GM19023 (cell line): ENCODE measurements at regions not wholly inside any gene's neighbourhood (a gene's known extent, or its start where the extent isn't known, plus 50 kb on each side); places are given as distances from the start of the nearest gene placed in this dataset.

Experiments
- ATAC-seq: cut with Tn5 transposase; IDR thresholded peaks from one replicate; pipeline ENCODE4 v1.9.1; 2021; ENCODE audit warnings: mild to moderate bottlenecking, moderate library complexity; ENCODE audit not compliant: unreplicated experiment

GRCh38 chr2:195413944-195414343, 243.1 kb upstream of the SLC39A10 start:
- ATAC-seq: no peak

GRCh38 chr2:195413422-195413821, 243.6 kb upstream of the SLC39A10 start:
- ATAC-seq: no peak

GRCh38 chr2:195411219-195411687, 245.8 kb upstream of the SLC39A10 start:
- no peak for ATAC-seq

- peak; percentile 71 for ATAC-seq
Measured at GRCh38 chr2:195410074-195410671, 246.9 kb upstream of the SLC39A10 start.

- ATAC-seq: no peak
Measured at GRCh38 chr2:195408811-195409210, 248.2 kb upstream of the SLC39A10 start.

GRCh38 chr2:195408196-195408595, 248.8 kb upstream of the SLC39A10 start:
- no peak for ATAC-seq

- no peak for ATAC-seq
Measured at GRCh38 chr2:195407783-195408182, 249.2 kb upstream of the SLC39A10 start.

GRCh38 chr2:195406886-195407603, 250.0 kb upstream of the SLC39A10 start:
- ATAC-seq: no peak

GRCh38 chr2:195404651-195405050, 252.4 kb upstream of the SLC39A10 start:
- no peak for ATAC-seq

- ATAC-seq: no peak
Measured at GRCh38 chr2:195396479-195396878, 260.5 kb upstream of the SLC39A10 start.

- no peak for ATAC-seq
Measured at GRCh38 chr2:195395362-195395761, 261.7 kb upstream of the SLC39A10 start.

- peak; percentile 45 for ATAC-seq
Measured at GRCh38 chr2:195392446-195393336, 264.3 kb upstream of the SLC39A10 start.

GRCh38 chr2:195390686-195391321, 266.2 kb upstream of the SLC39A10 start:
- ATAC-seq: no peak

- no peak for ATAC-seq
Measured at GRCh38 chr2:195388028-195388427, 269.0 kb upstream of the SLC39A10 start.

GRCh38 chr2:195382186-195382585, 274.8 kb upstream of the SLC39A10 start:
- ATAC-seq: no peak

GRCh38 chr2:195370167-195370943, 286.7 kb upstream of the SLC39A10 start:
- no peak for ATAC-seq

GRCh38 chr2:195369218-195369587, 287.8 kb upstream of the SLC39A10 start:
- no peak for ATAC-seq

GRCh38 chr2:195368249-195369217, 288.5 kb upstream of the SLC39A10 start:
- ATAC-seq: no peak

GRCh38 chr2:195367809-195368208, 289.2 kb upstream of the SLC39A10 start:
- ATAC-seq: no peak
